Smooth muscle cell (in vitro differentiated cells): ENCODE measurements at regions not wholly inside any gene's neighbourhood (a gene's known extent, or its start where the extent isn't known, plus 50 kb on each side); places are given as distances from the start of the nearest gene placed in this dataset.

Source experiments
- DNase-seq: peaks from one replicate; lab custom pipeline; 2025; ENCODE audit not compliant: unreplicated experiment; lab: John Stamatoyannopoulos, UW
- H2AFZ ChIP-seq: fragments of 200-600 bp; sonication (generic); 2 replicates; pipeline ENCODE4 v1.6.0; 2016; ENCODE audit warnings: antibody characterized with exemption, low read depth, mild to moderate bottlenecking
- H3F3A ChIP-seq: fragments of 200-600 bp; sonication (generic); 2 replicates; pipeline ENCODE4 v1.6.0; 2017; ENCODE audit warnings: antibody characterized with exemption, low read depth
- H3K27ac ChIP-seq: fragments of 200-600 bp; sonication (generic); 2 replicates; pipeline ENCODE4 v1.5.1; 2016; ENCODE audit warnings: low read depth, mild to moderate bottlenecking
- H3K27me3 ChIP-seq: fragments of 200-600 bp; sonication (generic); 2 replicates; pipeline ENCODE4 v1.6.1; 2016; ENCODE audit warnings: low read depth, mild to moderate bottlenecking
- H3K36me3 ChIP-seq: fragments of 200-600 bp; sonication (generic); 2 replicates; pipeline ENCODE4 v1.5.1; 2016; ENCODE audit warnings: low read depth
- H3K4me1 ChIP-seq: fragments of 200-600 bp; sonication (generic); 2 replicates; pipeline ENCODE4 v1.5.1; 2016; ENCODE audit warnings: low read depth
- H3K4me2 ChIP-seq: fragments of 200-600 bp; sonication (generic); 2 replicates; pipeline ENCODE4 v1.6.0; 2016; ENCODE audit warnings: mild to moderate bottlenecking
- H3K4me3 ChIP-seq: fragments of 200-600 bp; sonication (generic); 2 replicates; pipeline ENCODE4 v1.5.1; 2016; ENCODE audit warnings: mild to moderate bottlenecking
- H3K79me2 ChIP-seq: fragments of 200-600 bp; sonication (generic); 2 replicates; pipeline ENCODE4 v1.6.0; 2016; ENCODE audit warnings: low read depth, mild to moderate bottlenecking
- H3K9ac ChIP-seq: fragments of 200-600 bp; sonication (generic); 2 replicates; pipeline ENCODE4 v1.6.0; 2016; ENCODE audit warnings: low read depth
- H3K9me3 ChIP-seq: fragments of 200-600 bp; sonication (generic); replicated peaks from 2 replicates; pipeline ENCODE4 v1.5.1; 2016; ENCODE audit warnings: low read depth
- H4K20me1 ChIP-seq: fragments of 200-600 bp; sonication (generic); 2 replicates; pipeline ENCODE4 v1.6.0; 2016; ENCODE audit warnings: low read depth
- WGBS: methylation state at CpG from one replicate; pipeline ENCODE4 v1.1.7; 2016; ENCODE audit warnings: low lambda C conversion rate; 5-methylcytosine and 5-hydroxymethylcytosine counted together
- TF ChIP-seq, protein P1 (sequence below): fragments of 200-600 bp; sonication (generic); IDR thresholded peaks from 2 replicates; pipeline ENCODE4 v1.5.1; 2017; ENCODE audit warnings: borderline replicate concordance, mild to moderate bottlenecking, antibody characterized with exemption; ENCODE audit not compliant: insufficient read depth, poor library complexity, severe bottlenecking

DNA sequence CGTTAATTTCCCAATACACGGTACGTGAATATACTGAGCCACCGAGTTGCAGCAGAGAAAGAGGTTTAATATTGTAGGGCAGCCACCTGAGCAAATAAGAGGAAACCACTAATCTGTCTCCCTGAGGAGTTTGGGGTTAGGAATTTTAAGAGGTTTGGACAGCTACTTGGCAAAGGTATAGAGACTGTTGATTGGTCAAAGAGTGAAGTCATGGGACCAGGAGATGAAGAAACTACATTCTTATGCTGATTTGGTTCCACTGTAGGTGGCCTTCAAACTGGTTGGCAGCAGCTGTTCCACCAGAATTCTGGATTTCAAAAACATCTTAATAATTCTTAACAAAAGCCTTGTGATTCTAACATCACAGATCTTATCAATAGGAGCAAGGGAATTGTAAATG is 485.4 kb upstream of the PRMT6 start:
- H3K4me2 ChIP-seq, result no peak overlapping the region
- WGBS, result 88% methylated on average over 4 of the region's 4 CpGs
- no peak overlapping the region for H3K9ac ChIP-seq
- no peak overlapping the region for H3K27ac ChIP-seq
- TF ChIP-seq, protein P1, sequence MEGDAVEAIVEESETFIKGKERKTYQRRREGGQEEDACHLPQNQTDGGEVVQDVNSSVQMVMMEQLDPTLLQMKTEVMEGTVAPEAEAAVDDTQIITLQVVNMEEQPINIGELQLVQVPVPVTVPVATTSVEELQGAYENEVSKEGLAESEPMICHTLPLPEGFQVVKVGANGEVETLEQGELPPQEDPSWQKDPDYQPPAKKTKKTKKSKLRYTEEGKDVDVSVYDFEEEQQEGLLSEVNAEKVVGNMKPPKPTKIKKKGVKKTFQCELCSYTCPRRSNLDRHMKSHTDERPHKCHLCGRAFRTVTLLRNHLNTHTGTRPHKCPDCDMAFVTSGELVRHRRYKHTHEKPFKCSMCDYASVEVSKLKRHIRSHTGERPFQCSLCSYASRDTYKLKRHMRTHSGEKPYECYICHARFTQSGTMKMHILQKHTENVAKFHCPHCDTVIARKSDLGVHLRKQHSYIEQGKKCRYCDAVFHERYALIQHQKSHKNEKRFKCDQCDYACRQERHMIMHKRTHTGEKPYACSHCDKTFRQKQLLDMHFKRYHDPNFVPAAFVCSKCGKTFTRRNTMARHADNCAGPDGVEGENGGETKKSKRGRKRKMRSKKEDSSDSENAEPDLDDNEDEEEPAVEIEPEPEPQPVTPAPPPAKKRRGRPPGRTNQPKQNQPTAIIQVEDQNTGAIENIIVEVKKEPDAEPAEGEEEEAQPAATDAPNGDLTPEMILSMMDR, result no peak
- no peak overlapping the region for H3K4me3 ChIP-seq
- H3K4me1 ChIP-seq, result no peaks in the 10 kb centered on the region
- no peaks in the 10 kb centered on the region for H3K27me3 ChIP-seq
- no peak for DNase-seq
- no peaks in the 10 kb centered on the region for H3K36me3 ChIP-seq
- no peak overlapping the region for H2AFZ ChIP-seq
- H3F3A ChIP-seq, result no peaks in the 10 kb centered on the region
- no peaks in the 10 kb centered on the region for H3K79me2 ChIP-seq
- no peaks in the 10 kb centered on the region for H3K9me3 ChIP-seq
- no peaks in the 10 kb centered on the region for H4K20me1 ChIP-seq

DNA sequence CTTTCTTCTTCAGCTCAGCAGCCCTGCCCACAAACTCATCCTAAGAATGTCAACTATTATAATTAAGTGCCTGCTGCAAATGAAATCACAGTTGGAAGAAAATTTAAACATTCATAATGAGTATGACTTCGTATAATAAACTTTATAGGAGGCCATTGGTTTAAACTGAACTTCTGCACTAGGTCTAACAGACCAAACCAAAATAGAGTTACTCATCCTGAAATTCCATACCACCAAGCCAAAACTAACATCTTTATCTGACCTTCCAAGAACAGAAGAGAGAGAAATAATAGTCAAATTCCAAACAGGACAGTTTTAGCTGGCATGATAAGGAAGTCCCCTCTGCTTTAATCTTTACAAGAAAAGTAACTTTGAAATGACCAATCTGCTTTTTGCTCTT is 472.4 kb upstream of the PRMT6 start:
- TF ChIP-seq, protein P1, result no peak
- 57% methylated on average over 1 of the region's 1 CpG for WGBS

DNA sequence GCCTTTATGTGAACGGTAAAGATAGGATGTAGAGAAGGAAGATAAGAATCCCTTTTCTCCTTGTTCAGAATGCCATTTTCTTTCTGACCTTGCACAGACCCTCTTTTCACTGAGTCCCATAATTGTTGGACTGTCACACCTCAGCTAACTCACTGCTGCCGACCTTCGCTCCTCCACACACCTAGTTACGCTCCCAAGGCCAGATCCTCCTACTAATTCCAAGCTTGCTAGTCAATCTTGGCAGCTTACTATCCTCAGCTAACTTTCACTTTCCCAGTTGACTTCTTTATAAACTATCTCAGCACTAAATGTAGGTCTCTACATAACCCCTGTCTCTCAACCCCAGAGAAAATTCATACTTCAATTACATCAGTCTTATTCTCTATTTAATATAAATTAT is 471.8 kb upstream of the PRMT6 start:
- Histone ChIP-seq H3K9me3 (no peaks in the 10 kb centered on the region), H3K4me3 (no peak overlapping the region), H3K27ac (no peak overlapping the region), H4K20me1 (no peaks in the 10 kb centered on the region), H3K79me2 (no peaks in the 10 kb centered on the region), H3K9ac (no peak overlapping the region), H3K27me3 (no peaks in the 10 kb centered on the region), H3K4me1 (no peaks in the 10 kb centered on the region), H3F3A (no peaks in the 10 kb centered on the region), H3K4me2 (no peak overlapping the region), H2AFZ (no peak overlapping the region), H3K36me3 (no peaks in the 10 kb centered on the region)
- no peak for DNase-seq
- TF ChIP-seq, protein P1, result no peak
- WGBS, result 82% methylated on average over 4 of the region's 4 CpGs

More for the DNA sequence above, 472.4 kb upstream of the PRMT6 start:
- H3K27me3 ChIP-seq, result no peaks in the 10 kb centered on the region
- no peak overlapping the region for H3K4me3 ChIP-seq
- no peaks in the 10 kb centered on the region for H3K4me1 ChIP-seq
- no peaks in the 10 kb centered on the region for H3K36me3 ChIP-seq
- no peaks in the 10 kb centered on the region for H4K20me1 ChIP-seq
- no peak overlapping the region for H3K9ac ChIP-seq
- no peaks in the 10 kb centered on the region for H3F3A ChIP-seq
- no peaks in the 10 kb centered on the region for H3K9me3 ChIP-seq
- no peak overlapping the region for H3K27ac ChIP-seq
- H2AFZ ChIP-seq, result no peak overlapping the region
- DNase-seq, result no peak
- no peaks in the 10 kb centered on the region for H3K79me2 ChIP-seq
- no peak overlapping the region for H3K4me2 ChIP-seq

DNA sequence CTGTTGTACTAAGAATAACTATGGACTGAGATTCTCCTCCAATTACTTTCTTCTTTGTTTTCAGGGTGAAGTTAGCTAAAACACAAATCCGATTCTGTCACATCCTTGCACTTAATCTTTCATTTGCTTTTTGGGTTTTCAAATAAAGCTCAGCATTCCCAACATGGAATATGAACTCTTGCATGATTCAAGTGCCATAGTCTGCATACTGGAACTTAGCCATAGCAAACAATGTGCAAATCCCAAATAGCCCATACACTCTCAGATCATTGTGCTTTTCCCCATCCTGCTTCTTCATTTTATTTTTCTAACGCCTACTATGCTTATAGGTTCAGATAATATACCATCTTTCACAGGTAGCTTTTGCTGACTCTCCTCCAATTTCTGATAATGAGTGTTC is 455.8 kb upstream of the PRMT6 start:
- H3K4me3 ChIP-seq, result no peak overlapping the region
- TF ChIP-seq, protein P1, result no peak
- no peaks in the 10 kb centered on the region for H3K36me3 ChIP-seq
- no peaks in the 10 kb centered on the region for H3K27me3 ChIP-seq
- no peak overlapping the region for H2AFZ ChIP-seq
- no peak for DNase-seq
- H3K9me3 ChIP-seq, result no peaks in the 10 kb centered on the region
- no peak overlapping the region for H3K9ac ChIP-seq
- no peaks in the 10 kb centered on the region for H3K4me1 ChIP-seq
- no peaks in the 10 kb centered on the region for H3F3A ChIP-seq
- H3K4me2 ChIP-seq, result no peak overlapping the region
- no peaks in the 10 kb centered on the region for H3K79me2 ChIP-seq
- H4K20me1 ChIP-seq, result no peaks in the 10 kb centered on the region
- WGBS, result 91% methylated on average over 2 of the region's 2 CpGs
- H3K27ac ChIP-seq, result no peak overlapping the region
